ENCODE measurements at regions not wholly inside any gene's neighbourhood (a gene's known extent, or its start where the extent isn't known, plus 50 kb on each side); places are given as distances from the start of the nearest gene placed in this dataset.

DNA sequence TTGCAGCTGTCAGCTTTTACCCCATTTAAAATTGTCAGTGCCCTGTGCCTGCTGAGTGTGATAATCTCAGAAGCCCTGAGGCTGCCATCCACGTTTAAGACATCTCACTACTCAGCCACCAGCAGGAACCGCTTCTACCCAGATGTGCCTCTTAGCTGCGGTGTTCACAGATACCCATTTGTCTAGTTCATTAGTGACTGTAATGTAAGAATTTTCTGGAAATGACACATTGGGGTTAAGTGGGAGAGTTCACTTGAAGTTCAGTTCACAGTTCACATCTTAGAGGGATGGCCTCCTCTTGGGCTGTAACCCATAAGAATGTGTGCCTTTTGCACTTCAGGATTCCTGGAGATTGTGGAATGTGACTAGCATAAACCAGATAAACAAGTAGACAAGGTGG is 477.7 kb downstream of the BTBD3 start:
- no peak for DNase-seq

DNA sequence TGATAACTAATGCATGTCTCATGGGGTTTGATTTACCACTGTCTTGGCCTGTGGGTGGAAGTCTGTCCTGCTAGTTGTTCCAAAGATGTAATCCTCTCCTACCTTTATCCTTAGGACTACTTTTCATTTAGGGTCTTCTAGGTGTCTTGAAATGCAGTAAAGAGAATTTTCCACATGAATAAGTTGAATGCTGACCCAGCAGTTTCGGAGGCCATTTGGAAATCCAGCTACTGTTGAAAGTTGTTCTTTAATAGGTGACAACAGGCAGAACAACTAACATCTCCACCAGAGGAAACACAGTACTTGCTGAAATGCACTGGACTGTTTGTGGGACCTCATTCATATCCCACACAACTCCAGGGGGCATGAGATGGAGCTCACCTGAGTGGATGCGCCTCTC is 478.1 kb downstream of the BTBD3 start:
- no peak for DNase-seq

DNA sequence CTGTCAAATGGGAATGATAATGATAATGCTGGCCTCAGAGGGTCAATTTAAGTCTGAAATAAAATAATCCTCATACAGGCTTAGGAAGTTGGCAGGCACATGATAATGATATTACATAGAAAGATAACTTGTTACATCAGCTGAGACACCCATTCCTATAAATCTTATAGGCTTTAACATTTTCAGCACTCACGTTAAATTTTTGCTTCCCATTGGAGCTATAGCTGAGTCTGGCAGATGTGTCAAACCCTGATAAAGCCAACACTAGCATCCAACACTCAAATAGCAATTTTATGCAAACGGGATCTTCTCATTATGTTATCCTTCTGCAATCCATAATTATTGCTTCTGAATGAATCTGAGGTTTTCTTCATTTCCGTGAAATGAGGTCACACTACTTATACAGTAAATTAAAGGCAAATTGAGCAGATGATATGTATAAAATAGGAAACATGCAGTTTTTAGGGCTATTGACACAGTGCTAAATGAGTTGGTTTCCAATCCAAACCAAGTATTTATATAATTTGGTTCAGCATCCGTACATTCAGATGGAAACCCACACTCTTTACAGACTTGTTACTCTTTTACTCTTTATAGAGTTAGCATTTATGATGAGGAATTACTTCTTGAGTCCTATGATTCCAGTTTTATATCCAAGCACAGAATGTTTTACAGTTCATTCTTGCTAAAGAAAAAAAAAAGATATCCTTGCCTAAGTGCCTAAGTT is 481.6 kb downstream of the BTBD3 start:
- no peak for DNase-seq

DNA sequence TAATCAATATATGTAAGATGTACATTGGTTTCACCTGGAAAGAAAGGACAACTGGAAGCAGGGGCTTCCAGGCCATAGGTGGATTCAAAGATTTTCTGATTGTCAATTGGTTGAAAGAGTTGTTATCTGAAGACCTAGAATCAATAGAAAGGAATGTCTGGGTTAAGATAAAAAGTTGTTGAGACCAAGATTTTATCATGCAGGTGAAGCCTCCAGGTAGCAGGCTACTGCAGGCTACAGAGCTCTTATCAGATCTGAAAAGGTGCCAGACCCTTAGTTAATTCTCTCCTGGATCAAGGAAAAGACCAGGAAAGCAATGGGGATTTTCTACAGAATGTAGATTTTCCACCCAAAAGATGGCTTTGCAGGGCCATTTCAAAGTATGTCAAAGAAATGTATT is 487.2 kb downstream of the BTBD3 start:
- no peak for DNase-seq

- no peak for DNase-seq
Measured at GRCh38 chr20:12406978-12407377, 489.3 kb downstream of the BTBD3 start.

- DNase-seq, result no peak
Measured at GRCh38 chr20:12409501-12409900, 491.8 kb downstream of the BTBD3 start.

DNA sequence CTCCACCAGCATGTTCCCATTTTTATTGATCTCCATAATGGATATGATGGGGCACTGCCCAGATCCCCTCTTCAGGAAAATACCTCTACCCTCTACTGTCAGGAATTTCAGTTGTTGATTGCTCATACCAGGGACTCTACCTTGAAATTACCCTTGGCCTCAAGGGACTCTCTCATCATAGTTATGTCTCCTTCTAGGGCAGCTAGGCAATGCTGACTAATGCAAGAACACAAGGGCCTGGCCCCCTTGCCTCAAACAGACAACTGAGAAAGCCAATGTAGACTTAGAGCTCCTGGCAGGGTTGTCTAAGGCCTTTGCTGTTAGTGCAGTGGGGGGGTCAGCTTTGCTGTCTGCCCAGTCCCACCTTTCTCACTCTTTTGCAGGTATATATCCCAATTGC is 493.1 kb downstream of the BTBD3 start:
- DNase-seq, result no peak

- no peak for DNase-seq
Measured at GRCh38 chr20:12411246-12411940, 493.7 kb downstream of the BTBD3 start.

DNA sequence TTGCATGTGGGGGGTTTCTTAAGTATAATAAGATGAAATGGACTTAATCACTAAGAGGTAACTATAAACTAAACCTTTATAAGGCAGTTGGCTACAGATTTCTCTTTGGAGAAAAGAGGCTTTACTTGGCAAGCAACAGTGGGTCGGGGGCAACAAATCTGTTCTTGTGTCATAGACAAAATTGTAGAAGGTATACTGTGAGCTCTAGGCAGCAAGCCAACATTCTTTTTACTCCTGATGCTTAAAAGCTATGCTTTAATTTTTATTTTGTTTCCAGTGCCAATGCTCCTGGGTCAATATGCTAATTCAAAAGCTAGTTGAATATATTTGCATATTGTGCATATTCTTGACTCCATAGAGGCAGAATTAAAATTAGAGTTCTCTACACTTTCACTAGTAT is 495.4 kb downstream of the BTBD3 start:
- DNase-seq, result no peak

DNA sequence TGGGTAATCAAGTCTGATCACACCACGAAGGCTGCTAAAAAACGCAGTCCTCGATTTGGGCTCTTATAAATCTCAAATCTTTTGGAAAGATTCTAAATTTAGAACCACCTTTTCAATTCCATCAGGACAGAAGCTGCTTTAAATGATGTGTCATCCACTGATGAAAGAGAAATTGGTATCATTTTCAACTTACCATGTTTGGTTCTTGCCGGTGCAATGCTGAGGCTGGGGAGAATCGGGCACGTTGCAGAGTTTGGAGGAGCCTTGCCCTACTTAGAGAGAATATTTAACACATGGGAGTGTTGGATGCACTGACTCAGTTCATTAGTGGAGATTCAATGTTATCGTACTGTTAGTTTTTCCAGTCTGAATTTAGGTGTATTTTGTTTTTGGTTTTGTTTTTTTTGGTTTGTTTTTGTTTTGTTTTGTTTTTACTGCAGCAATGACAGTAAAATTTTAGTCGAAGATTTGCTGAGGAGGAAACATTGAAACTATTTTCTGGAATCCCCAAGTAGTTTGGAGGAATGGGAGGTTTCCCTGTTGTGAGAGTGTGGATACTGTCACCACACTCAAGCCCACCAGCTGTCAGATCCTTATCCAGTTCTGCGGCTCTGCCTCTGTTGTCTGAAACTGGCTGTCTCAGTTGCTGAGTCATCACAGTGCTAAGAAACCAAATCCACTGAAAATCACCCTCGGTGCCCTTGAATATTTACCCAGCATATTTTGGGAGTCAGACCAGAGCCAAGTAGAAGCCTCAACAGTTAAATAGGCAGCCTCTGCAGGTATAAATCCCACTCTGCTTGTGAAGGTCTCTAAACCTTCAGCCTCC is 497.0 kb downstream of the BTBD3 start:
- DNase-seq, result no peak

DNA sequence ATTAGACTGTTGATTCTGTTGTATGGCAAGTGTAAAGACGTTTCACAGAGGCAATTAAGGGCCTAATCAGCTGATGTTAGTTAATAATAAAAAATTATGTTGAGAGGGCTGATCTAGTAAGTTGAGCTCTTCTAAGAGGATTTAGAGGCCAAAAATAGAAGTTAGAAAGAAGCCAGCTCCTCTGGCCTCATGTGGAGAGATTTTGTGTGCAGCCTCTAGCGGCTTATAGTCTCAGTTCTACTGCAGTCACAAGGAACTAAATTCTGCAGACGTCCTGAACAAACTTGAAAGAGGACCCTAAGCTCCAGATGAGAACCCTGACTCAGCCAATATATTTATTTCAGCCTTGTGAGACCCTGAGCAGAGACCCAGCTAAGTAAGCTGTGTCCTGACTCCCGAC is 498.6 kb downstream of the BTBD3 start:
- DNase-seq, result no peak

DNA sequence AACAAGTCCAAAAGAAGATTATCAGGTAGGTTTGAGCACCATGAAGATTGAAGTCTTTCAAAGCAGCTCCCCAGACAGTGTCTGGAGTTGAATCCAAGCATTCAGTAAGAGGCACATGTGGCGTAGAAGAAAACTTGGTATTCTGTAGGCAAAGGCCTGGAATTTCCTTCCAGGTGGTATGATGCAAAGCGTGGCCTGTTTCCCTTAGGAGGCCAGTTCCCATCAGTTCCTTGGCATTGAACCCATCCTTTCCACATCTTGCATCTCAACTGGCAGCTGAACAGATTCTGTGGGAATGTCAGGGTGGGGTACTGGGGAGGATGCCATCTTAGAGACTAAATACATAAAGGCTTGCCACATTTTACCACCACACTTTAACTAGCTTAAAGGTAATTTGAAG is 516.0 kb downstream of the BTBD3 start:
- DNase-seq, result no peak

- DNase-seq, result no peak
Measured at GRCh38 chr20:12434672-12435071, 517.0 kb downstream of the BTBD3 start.

DNA sequence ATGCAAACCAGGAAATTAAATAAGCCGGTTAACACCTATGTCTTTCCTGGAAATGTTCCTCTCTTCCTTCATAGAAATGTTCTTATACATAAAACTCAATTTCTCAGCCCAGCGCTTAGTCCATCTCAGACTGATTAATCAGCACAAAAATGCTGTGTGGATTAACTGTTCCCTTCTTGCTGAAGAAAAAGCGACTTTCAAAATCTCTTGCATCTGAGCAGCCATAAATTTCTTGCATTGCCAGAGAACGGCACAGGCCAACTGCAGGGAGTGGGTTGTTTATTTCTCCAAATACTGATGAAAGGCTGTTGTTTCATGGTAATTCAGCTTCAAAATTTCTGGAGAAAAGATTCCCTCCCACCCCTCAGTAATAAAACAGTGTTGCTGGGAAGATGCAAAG is 517.6 kb downstream of the BTBD3 start:
- no peak for DNase-seq

DNA sequence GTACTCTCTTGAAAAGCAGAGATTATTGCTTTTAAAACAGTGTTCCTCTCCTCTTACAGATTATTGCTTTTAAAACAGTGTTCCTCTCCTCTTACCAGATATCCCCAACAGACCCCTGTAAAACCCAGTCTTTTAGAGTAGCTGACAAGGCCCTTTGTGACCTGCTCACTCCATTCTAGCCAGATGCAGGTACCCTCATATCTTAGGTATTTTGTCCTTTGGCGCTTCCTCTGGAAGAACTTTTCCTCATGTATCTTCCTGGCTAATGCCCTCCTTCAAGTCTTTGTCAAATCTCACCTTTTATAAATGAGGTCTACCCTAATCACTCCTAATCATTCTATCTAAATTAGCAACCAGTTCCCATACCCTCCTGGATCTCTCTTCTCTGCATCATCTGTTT is 536.0 kb downstream of the BTBD3 start:
- no peak for DNase-seq

GRCh38 chr20:12455148-12455547 is 537.5 kb downstream of the BTBD3 start:
- no peak for DNase-seq

GRCh38 chr20:12458241-12458640 is 540.5 kb downstream of the BTBD3 start:
- DNase-seq, result no peak

DNA sequence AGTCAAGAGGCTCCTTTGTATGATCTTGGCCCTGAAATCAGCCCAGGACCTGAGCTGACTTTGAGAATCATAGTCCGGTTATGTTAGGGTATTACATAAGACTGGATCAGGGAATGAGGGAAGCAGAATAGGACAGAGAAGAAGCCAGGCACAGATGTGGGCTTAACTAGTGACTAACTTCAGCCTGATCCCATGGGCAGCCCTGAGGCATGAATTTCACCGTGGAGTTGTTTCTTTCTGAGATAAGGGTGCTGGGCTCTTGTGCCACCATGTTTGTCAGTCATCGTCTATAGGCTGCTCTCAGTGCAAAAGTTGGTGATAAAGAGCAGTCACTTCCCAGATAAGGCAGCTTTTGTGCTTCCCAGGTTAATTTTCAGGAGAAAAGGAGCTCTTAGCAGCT is 544.7 kb upstream of the SPTLC3 start:
- no peak for DNase-seq

GRCh38 chr20:12466915-12467314 is 541.9 kb upstream of the SPTLC3 start:
- DNase-seq, result no peak

DNA sequence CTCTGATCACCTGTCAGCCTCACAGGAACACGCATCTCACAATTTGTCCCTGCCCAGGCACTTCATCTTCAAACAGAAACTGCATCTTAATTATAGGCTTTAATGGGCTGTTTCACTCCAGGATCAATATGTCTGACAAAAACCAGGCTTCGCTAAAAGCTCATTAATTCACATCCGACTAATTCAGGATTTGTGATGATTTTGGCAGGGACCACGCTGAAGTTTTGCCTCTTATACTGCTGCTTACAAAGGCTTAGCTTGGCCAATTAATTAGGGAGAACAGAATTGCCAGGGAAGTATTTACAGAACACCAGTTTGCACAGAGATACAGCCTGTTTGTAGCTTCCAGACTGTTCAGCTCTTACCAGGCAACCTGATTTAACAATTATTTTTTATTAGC is 541.0 kb upstream of the SPTLC3 start:
- no peak for DNase-seq

- DNase-seq, result no peak
Measured at GRCh38 chr20:12482661-12483060, 526.1 kb upstream of the SPTLC3 start.

DNA sequence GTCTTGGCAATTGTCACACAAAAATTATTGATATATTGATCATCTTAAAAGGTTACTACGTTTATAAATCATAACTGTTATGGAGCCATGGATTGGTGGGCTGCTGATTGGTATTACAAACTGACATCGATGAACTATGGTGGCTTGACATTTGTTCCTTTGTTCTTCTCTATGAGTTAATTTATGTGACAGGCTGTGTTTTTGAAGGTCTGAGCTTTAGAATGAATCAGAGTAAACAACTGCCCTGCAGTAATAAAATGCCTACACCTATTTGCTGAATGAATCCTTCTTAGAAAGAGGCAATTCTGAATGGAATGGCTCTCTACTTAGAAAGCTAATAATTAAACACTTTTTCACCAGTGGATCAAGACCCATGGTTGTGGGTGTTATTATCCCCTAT is 506.3 kb upstream of the SPTLC3 start:
- DNase-seq, result no peak

GRCh38 chr20:12504779-12505178 is 504.0 kb upstream of the SPTLC3 start:
- no peak for DNase-seq

- no peak for DNase-seq
Measured at GRCh38 chr20:12511499-12511898, 497.3 kb upstream of the SPTLC3 start.

Measured in inflammatory macrophage treated with lipopolysaccharide for 4 hours (primary cell).